Stomach (tissue), 4 donors: ENCODE measurements at regions not wholly inside any gene's neighbourhood (a gene's known extent, or its start where the extent isn't known, plus 50 kb on each side); places are given as distances from the start of the nearest gene placed in this dataset.

ENCODE experiments used
- EP300 ChIP-seq: sonication (generic); formaldehyde crosslinking; IDR thresholded peaks from one replicate; pipeline ENCODE4 v1.6.1; 2017; ENCODE audit warnings: antibody characterized with exemption
- POLR2A ChIP-seq, 4 donors: fragments of 450-650 bp; IDR thresholded peaks; one replicate each; pipeline ENCODE4 v1.6.1; 2016; ENCODE audit warnings: antibody characterized with exemption in 4 of 4, control low read depth in 2 of 4, mild to moderate bottlenecking in 1 of 4, moderate library complexity in 1 of 4
- POLR2AphosphoS5 ChIP-seq, 3 donors: sonication (generic); formaldehyde crosslinking; IDR thresholded peaks; one replicate each; pipeline ENCODE4 v1.6.1; 2016; ENCODE audit warnings: antibody characterized with exemption in 3 of 3
- TF ChIP-seq, protein P1 (sequence below), 7 experiments: fragments of 450-650 bp in 4 of 7; fragments of 200-600 bp in 3 of 7; sonication (generic) in 3 of 7; IDR thresholded peaks; one replicate each; pipeline ENCODE4 v1.5.1; 2016 to 2019; ENCODE audit warnings: antibody characterized with exemption in 7 of 7, control low read depth in 2 of 7, mild to moderate bottlenecking in 1 of 7

DNA sequence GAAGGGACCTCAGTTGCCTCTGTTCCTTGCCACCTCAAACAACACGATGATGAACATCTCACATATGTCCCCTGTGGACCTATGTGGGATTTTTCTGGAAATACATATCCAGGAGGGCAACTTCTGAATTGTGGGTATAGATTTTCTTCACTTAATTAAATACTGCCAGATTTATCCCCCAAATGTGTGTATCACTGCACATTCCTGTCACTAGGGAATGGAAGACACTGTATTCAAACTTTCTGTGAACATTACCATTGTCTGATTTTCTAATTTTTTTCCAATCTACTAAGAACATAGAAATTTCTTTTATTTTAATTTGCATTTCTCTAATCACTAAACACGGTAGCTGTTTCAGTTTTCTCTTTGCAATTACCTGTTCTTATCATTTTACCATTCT, 102.0 kb upstream of the MRPS22 start:
- TF ChIP-seq, protein P1, sequence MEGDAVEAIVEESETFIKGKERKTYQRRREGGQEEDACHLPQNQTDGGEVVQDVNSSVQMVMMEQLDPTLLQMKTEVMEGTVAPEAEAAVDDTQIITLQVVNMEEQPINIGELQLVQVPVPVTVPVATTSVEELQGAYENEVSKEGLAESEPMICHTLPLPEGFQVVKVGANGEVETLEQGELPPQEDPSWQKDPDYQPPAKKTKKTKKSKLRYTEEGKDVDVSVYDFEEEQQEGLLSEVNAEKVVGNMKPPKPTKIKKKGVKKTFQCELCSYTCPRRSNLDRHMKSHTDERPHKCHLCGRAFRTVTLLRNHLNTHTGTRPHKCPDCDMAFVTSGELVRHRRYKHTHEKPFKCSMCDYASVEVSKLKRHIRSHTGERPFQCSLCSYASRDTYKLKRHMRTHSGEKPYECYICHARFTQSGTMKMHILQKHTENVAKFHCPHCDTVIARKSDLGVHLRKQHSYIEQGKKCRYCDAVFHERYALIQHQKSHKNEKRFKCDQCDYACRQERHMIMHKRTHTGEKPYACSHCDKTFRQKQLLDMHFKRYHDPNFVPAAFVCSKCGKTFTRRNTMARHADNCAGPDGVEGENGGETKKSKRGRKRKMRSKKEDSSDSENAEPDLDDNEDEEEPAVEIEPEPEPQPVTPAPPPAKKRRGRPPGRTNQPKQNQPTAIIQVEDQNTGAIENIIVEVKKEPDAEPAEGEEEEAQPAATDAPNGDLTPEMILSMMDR (IDR thresholded peaks at IDR 0.05), result no peak
- TF ChIP-seq EP300 (no peak), POLR2AphosphoS5 (IDR thresholded peaks at IDR 0.05) (no peak), POLR2A (IDR thresholded peaks at IDR 0.05) (no peak)
